Osteoblast (primary cell): ENCODE measurements at regions not wholly inside any gene's neighbourhood (a gene's known extent, or its start where the extent isn't known, plus 50 kb on each side); places are given as distances from the start of the nearest gene placed in this dataset.

Source experiments
- DNase-seq: peaks from one replicate; pipeline ENCODE4 v3.0.0; 2011; ENCODE audit warnings: low spot score, mixed read lengths; ENCODE audit not compliant: insufficient read length; ENCODE audit errors: missing footprints
- H2AFZ ChIP-seq: 2 replicates; pipeline ENCODE4 v1.6.0; 2011; ENCODE audit warnings: mild to moderate bottlenecking, low read length
- H3K27ac ChIP-seq: 2 replicates; pipeline ENCODE4 v1.5.1; 2011; ENCODE audit warnings: mild to moderate bottlenecking, low read depth, low read length, moderate library complexity
- H3K27me3 ChIP-seq: 2 replicates; pipeline ENCODE4 v1.6.0; 2012; ENCODE audit warnings: mild to moderate bottlenecking, control low read depth, inconsistent platforms, low read length, moderate library complexity; ENCODE audit not compliant: insufficient read depth
- H3K36me3 ChIP-seq: 2 replicates; pipeline ENCODE4 v1.5.1; 2011; ENCODE audit warnings: mild to moderate bottlenecking, low read length, control low read depth, moderate library complexity; ENCODE audit not compliant: insufficient read depth
- H3K4me1 ChIP-seq: 2 replicates; pipeline ENCODE4 v1.5.1; 2011; ENCODE audit warnings: mild to moderate bottlenecking, low read length, control low read depth, moderate library complexity; ENCODE audit not compliant: insufficient read depth
- H3K4me2 ChIP-seq: 2 replicates; pipeline ENCODE4 v1.6.0; 2011; ENCODE audit warnings: mild to moderate bottlenecking, low read length; ENCODE audit not compliant: insufficient read depth
- H3K4me3 ChIP-seq: fragments of 200-600 bp; sonication (generic); 3 replicates; pipeline ENCODE4 v1.5.1; 2012; ENCODE audit warnings: mild to moderate bottlenecking, low read length, inconsistent platforms; ENCODE audit not compliant: insufficient read depth
- H3K79me2 ChIP-seq: 2 replicates; pipeline ENCODE4 v1.6.0; 2012; ENCODE audit warnings: mild to moderate bottlenecking, low read length, control low read depth, inconsistent platforms; ENCODE audit not compliant: insufficient read depth
- H3K9me3 ChIP-seq: 2 replicates; pipeline ENCODE4 v1.5.1; 2011; ENCODE audit warnings: low read depth, low read length, control low read depth
- H4K20me1 ChIP-seq: 2 replicates; pipeline ENCODE4 v1.6.0; 2012; ENCODE audit warnings: mild to moderate bottlenecking, low read length, control low read depth; ENCODE audit not compliant: insufficient read depth
- CTCF ChIP-seq: IDR thresholded peaks from 2 replicates; pipeline ENCODE4 v1.5.1; 2011; ENCODE audit warnings: mild to moderate bottlenecking, low read depth, low read length, moderate library complexity; ENCODE audit errors: extremely low read depth

DNA sequence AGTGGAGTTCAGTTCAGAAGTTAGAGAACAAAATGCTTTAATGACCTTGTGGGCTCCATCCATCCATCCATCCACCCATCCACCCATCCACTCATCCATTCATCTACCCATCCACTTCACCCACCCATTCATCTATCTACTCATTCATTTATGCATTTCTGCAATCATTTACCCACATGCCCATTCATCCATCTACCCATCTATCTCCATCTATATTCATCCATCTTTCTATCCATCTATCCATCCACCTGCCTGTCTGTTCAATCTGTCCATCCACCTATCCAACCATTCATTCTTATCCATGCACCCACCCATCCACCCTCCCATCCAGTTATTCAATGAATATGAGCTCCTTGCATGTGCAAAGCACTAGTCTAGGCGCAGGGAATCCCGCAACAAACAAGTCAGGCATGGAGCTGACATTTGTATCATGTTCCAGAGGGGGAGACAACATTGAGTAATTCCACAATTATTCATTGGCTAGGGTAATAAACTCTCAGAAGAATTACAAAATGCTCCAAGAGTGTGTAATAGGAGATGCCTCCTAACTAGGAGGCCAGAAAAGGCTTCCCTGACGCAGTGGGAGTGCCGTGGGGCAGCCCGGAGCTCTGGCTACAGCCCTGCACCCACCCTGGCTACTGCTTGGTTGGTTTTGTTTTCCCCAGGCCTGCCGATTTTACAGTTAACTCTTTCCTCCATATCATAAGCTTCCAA lies 211.2 kb downstream of the NXNL2 start:
- DNase-seq = peak; percentile 65
- peak overlapping the region; percentile 5 for H3K4me3 ChIP-seq
- peak overlapping the region; percentile 62 for H3K4me2 ChIP-seq
- no peaks in the 10 kb centered on the region for H3K79me2 ChIP-seq
- H3K27ac ChIP-seq = peak overlapping the region; percentile 77
- TF ChIP-seq CTCF = no peak
- no peaks in the 10 kb centered on the region for H3K36me3 ChIP-seq
- peak overlapping the region; percentile 56 for H2AFZ ChIP-seq
- H4K20me1 ChIP-seq = no peaks in the 10 kb centered on the region
- H3K9me3 ChIP-seq = no peaks in the 10 kb centered on the region
- H3K27me3 ChIP-seq = no peaks in the 10 kb centered on the region
- H3K4me1 ChIP-seq = peaks cover 49% of the 10 kb centered on the region

GRCh38 chr9:88746743-88747398 lies 211.9 kb downstream of the NXNL2 start:
- Histone ChIP-seq H3K9me3 (no peaks in the 10 kb centered on the region), H3K4me3 (peak overlapping the region; percentile 5), H3K4me2 (peak overlapping the region; percentile 62), H3K27me3 (no peaks in the 10 kb centered on the region), H2AFZ (peak overlapping the region; percentile 56), H4K20me1 (no peaks in the 10 kb centered on the region), H3K4me1 (peaks cover 49% of the 10 kb centered on the region), H3K27ac (peak overlapping the region; percentile 77), H3K36me3 (no peaks in the 10 kb centered on the region), H3K79me2 (no peaks in the 10 kb centered on the region)
- no peak for DNase-seq
- TF ChIP-seq CTCF = no peak

- TF ChIP-seq CTCF = no peak
- Histone ChIP-seq H3K4me3 (no peak overlapping the region), H2AFZ (no peak overlapping the region), H3K4me1 (peaks cover 42% of the 10 kb centered on the region), H3K36me3 (no peaks in the 10 kb centered on the region), H3K9me3 (no peaks in the 10 kb centered on the region), H3K4me2 (peak overlapping the region; percentile 7), H3K27ac (peak overlapping the region; percentile 77), H3K27me3 (no peaks in the 10 kb centered on the region), H4K20me1 (no peaks in the 10 kb centered on the region), H3K79me2 (no peaks in the 10 kb centered on the region)
- DNase-seq = peak; percentile 86
Observed at GRCh38 chr9:88747768-88748167, 212.8 kb downstream of the NXNL2 start.

- Histone ChIP-seq H4K20me1 (no peaks in the 10 kb centered on the region), H2AFZ (peak overlapping the region; percentile 4), H3K79me2 (no peaks in the 10 kb centered on the region), H3K4me1 (peaks cover 39% of the 10 kb centered on the region), H3K27me3 (no peaks in the 10 kb centered on the region), H3K27ac (peak overlapping the region; percentile 77), H3K4me3 (no peak overlapping the region), H3K4me2 (peak overlapping the region; percentile 7), H3K9me3 (no peaks in the 10 kb centered on the region), H3K36me3 (no peaks in the 10 kb centered on the region)
- TF ChIP-seq CTCF = no peak
- peak; percentile 85 for DNase-seq
Observed at GRCh38 chr9:88748566-88749261, 213.7 kb downstream of the NXNL2 start.
